CMK (cell line): ENCODE measurements at regions not wholly inside any gene's neighbourhood (a gene's known extent, or its start where the extent isn't known, plus 50 kb on each side); places are given as distances from the start of the nearest gene placed in this dataset.
"Not testable (repeated sequence)": the region's sequence is repeated elsewhere in the genome, so short reads cannot be mapped to it uniquely, and the experiment has no call there.

ENCODE experiments used
- DNase-seq: peaks from one replicate; pipeline ENCODE4 v3.0.0-alpha.2; 2010; ENCODE audit warnings: low read depth

DNA sequence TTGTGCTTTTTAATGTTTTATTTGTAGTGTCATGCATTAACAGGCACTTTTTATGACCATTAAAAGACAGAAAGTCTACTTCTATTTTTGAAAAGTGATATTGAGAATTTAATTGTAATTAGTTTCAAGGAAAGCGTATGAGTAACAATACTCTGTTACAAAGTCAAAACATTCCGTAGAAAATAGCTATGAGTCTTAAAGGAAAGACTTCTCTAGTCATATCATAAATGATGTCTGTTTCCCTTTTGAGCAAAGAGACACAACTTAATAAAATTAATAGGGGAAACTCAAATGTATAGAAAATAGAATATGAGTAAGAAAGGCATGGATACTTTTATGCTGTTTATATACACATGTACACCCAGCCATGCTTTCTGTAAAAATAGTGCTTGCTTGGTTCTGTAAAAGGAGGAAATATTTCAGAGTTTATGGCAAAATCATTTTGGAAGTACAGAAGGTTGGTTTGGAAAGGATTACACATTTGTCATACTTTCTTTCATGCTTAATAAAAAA lies 107.8 kb upstream of the AHI1 start:
- no peak for DNase-seq

DNA sequence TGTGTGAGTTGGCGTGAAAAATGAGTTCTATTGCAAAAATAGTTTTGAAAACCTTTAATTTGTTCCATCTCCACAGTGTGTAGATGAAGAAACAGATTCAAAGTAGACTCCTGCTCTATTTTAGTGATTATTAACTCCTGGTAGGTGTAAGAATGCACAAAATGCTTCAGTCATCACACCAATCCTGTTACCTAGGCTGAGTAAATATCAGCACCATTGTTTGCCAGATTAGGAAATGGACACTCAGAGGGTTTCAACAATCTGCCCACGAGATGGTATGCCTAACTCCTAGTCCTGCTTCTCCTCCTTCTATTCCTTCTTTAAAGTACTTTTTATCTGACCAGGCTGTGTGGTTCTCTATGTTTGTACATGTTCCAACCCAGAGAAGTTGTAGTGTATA lies 108.9 kb upstream of the AHI1 start:
- no peak for DNase-seq

DNA sequence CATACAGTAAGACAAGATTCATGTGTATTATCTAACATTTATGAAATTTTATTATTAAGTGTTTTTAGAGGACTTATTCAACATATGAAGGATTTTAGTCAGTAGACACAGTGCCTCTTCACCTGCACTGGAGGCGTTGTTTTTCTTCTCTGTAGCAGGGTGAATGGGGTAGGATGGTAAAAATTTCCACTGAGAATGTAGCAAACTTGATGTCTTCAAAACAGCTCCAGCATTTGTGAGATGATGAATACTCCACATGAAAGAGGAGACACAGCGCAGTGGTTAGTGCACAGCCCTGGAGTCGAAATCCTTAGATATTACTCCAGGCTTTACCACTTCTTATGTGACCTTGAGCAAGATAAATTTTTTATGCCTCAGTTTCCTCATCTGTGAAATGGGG lies 110.5 kb upstream of the AHI1 start:
- DNase-seq = no peak

DNA sequence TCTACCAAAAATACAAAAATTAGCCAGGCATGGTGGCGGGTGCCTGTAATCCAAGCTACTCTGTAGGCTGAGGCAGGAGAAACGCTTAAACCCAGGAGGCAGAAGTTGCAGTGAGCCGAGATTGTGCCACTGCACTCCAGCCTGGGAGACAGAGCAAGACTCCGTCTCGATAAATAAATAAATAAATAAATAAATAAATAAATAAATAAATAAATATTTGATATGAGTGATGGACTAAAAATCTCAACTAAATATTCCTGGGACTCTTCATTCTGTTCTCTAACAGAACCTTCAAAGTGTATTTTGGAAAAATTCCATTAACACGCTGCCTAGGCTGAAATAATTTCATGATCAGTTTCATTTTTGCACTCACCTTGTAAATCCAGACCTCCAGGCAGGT lies 112.7 kb upstream of the AHI1 start:
- DNase-seq = not testable (repeated sequence)

DNA sequence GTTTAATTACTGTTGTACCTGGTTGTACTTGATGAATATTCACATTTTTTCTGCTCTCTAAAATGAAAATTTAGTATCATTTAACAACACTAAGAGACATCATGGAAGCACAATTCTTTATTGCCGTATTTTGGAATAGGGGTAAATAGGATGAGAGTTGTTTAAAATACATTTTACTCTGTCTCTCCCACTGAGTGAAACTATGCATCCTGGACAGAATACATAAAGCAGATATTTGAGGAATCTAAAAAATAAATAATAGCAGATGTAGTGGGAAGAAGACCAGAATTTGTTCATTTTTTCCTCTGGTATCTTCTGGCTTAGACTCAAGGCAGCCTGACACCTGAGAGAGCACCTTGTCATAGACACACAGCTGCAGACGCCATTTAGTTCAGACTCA lies 119.1 kb upstream of the AHI1 start:
- DNase-seq = no peak

DNA sequence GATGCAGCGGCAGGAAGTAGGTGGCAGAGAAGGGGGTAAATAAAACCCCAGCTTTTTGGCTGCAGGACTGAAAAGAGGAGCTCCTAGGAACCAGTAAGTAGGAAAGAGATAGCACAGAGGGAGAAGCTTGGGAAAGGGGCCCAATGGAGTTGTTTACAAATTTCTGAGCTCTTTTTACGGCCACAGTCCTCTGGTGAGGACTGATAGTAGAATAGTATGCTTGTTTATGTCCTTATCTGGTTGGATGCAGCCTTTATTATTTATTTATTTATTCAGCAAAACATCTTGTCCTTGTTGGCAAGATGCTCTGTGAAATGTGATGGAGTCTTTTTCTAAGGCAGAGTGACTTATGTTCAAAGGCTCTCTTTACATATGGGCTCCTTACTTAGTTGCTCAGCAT lies 119.7 kb upstream of the AHI1 start:
- no peak for DNase-seq

DNA sequence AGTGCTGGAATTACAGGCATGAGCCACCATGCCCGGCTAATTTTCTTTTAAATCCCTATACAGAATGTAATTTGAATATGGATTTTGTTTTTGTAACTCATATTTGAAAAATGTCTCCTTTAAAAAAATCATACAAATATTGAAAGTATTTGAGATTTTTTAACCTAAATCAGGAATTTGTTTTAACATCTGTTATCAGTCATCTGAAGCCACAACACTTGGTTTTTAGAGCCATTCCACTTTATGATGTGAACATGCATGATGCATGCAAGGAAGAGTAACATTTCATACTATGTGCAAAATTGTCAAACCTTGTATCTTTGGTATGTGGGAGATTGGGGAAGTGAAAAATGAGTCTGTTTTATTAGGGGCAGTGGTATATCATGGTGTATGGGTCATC lies 124.5 kb upstream of the AHI1 start:
- no peak for DNase-seq

DNA sequence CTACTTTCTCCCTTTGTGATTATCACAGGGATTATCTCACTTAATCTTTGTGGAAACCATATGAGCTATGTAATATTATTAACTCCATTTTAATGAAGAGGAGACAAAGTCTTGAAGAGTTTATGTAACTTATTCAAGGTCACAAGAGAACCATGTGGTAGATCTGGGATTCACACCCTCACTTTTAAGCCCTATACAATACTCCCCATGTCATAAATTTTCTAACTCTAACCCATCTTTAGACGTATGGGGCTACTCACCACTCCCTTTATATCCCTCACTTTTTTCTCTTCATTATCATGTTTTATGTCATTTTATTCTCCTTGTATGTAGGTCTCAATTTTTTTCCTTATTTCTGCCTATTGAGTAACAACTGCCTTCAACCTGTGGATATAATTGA lies 126.4 kb upstream of the AHI1 start:
- DNase-seq = no peak

- no peak for DNase-seq
These were observed 127.1 kb upstream of the AHI1 start for GRCh38 chr6:135624402-135625295.

- DNase-seq = not testable (repeated sequence)
These were observed 128.5 kb upstream of the AHI1 start for GRCh38 chr6:135626001-135626400.

GRCh38 chr6:135627092-135627715 lies 129.7 kb upstream of the AHI1 start:
- DNase-seq = no peak

- DNase-seq = no peak
These were observed 133.3 kb upstream of the AHI1 start for GRCh38 chr6:135630789-135631376.

GRCh38 chr6:135631821-135632220 lies 134.3 kb upstream of the AHI1 start:
- no peak for DNase-seq

- DNase-seq = no peak
These were observed 136.0 kb upstream of the AHI1 start for GRCh38 chr6:135633573-135633972.

DNA sequence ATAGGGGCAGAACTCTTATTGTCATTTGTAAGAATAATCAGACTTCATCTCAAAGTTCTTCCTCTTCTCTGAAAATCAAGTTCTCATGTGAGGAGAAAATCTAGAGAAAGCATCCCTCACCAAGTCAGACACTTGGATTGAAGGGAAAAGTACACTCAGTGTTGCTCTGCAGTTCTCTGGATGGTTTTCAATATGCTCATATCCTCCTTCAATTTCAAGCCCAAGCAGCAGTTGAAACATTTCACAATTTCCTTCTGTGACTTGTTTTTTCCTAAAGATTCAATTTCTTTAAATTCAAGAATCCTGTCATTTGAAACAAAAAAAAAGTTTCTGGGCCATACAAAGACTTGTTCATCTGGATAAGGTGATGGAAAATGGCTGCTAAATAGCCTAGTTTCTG lies 140.2 kb upstream of the AHI1 start:
- no peak for DNase-seq

GRCh38 chr6:135638108-135638507 lies 140.6 kb upstream of the AHI1 start:
- DNase-seq = no peak

DNA sequence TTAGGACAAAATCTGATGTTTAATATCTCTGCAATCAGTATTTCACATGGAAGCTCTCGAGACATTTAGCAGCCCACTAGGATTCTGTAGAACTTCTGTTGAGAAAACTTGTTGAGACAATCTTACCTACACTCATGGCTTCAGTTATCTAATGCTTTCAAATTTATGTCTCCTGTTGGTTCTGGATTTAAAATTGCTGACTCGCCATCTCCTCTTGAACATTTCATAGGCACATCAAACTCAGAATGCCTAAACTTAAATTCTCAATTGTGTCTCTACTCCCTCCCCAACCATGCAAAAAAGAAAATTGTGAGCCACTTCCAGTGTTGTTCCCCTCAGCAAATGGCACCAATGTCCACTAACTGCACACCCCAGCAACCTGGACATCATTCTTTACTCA lies 142.5 kb upstream of the AHI1 start:
- no peak for DNase-seq

GRCh38 chr6:135640449-135641111 lies 143.0 kb upstream of the AHI1 start:
- no peak for DNase-seq

DNA sequence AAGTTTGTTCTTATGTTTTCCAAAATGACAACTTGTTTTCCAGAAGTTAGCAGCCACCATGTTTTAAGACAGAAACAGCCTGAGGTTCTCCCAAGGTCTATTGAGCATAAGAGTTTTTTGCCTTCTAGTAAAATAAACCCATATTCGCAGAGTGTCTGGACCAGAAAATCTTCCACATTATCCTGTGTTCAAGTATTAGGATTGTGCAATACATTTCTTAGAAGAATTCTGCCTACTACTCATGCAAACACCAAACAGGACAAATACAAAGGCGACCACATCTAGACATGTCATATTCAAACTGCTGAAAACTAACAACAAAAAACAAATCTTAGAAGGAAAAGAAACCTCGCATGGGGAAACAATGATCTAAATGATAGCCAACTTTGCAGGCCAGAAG lies 145.4 kb upstream of the AHI1 start:
- DNase-seq = no peak

GRCh38 chr6:135644394-135644793 lies 146.9 kb upstream of the AHI1 start:
- no peak for DNase-seq

DNA sequence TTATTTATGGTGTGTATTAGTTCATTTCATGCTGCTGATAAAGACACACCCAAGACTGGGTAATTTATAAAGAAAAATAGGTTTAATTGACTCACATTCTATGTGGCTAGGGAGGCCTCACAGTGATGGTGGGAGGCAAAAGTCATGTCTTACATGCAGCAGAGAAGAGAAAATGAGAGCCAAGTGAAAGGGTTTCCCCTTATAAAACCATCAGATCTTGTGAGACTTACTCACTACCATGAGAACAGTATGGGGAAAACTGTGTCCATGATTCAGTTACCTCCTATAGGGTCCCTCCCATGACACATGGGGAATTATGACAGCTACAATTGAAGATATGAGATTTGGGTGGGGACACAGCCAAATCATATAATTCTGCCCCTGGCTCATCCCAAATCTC lies 150.0 kb upstream of the AHI1 start:
- no peak for DNase-seq

DNA sequence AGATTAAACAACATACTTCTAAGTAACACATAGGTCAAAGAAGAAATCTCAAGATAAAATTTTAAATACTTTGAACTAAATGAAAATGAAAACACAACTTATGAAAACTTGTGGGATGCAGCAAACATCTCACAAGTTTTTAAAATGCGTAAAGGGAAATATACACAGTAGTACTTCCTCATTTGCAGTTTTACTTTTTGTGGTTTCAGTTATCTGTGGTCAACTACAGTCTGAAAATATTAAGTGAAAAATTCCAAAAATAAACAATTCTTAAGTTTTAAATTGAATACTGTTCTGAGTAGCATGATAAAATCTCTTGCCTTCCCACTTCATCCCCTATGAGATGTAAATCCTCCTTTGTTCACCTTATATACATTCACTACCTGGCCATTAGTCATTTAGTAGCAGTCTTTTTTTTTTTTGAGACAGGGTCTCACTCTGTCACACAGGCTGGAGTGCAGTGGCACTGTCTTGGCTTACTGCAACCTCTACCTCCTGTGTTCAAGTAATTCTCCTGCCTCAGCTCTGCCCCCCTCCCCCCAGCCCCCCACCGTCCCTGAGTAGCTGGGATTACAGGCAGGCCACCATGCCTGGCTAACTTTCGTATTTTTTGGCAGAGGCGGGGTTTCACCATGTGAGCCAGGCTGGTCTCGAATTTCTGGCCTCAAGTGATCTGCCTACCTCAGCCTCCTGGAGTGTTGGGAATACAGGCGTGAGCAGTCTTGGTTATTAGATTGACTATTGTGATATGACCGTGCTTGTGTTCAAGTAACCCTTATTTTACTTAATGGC lies 154.6 kb upstream of the AHI1 start:
- DNase-seq = no peak
